B cell (primary cell): ENCODE measurements at regions not wholly inside any gene's neighbourhood (a gene's known extent, or its start where the extent isn't known, plus 50 kb on each side); places are given as distances from the start of the nearest gene placed in this dataset.

Experiments used
- ATAC-seq: fragments of 200-7000 bp; cut with Tn5 transposase; one replicate; pipeline ENCODE4 v1.10.0; 2021; ENCODE audit warnings: low read depth, mild to moderate bottlenecking, moderate number of reproducible peaks, moderate library complexity
- CTCF ChIA-PET: fragments of 350-600 bp; sonication (Branson Sonifier 250); formaldehyde crosslinking; loops from one replicate; lab custom pipeline; 2021; ENCODE audit warnings: antibody characterized with exemption, inconsistent platforms; lab: Charles Lee
- POLR2A ChIA-PET: fragments of 350-600 bp; sonication (Branson Sonifier 250); formaldehyde crosslinking; loops from one replicate; lab custom pipeline; 2021; ENCODE audit warnings: antibody characterized with exemption; lab: Charles Lee
- DNase-seq: peaks from one replicate; pipeline ENCODE4 v3.0.0; 2013
- H2AFZ ChIP-seq: 2 replicates; pipeline ENCODE4 v1.6.1; 2012; ENCODE audit warnings: mild to moderate bottlenecking, low read depth, low read length; ENCODE audit not compliant: insufficient read depth, poor library complexity, severe bottlenecking
- H3K27ac ChIP-seq, 2 donors: 1 replicate in 1 of 2; 2 replicates in 1 of 2; pipeline ENCODE4 v1.5.1; 2012 to 2013; ENCODE audit warnings: low read length in 2 of 2, mild to moderate bottlenecking in 2 of 2, moderate library complexity in 1 of 2
- H3K27me3 ChIP-seq, 4 experiments: fragments of 200-600 bp in 1 of 4; sonication (generic) in 1 of 4; replicated peaks in 1 of 4; 1 replicate in 2 of 4; 2 replicates in 2 of 4; pipeline versions ENCODE4 v1.6.1 to v1.7.0; 2013 to 2016; ENCODE audit warnings: low read length in 3 of 4, mild to moderate bottlenecking in 2 of 4, mixed read lengths in 1 of 4, moderate library complexity in 1 of 4; ENCODE audit not compliant: insufficient read depth in 4 of 4, control insufficient read depth in 3 of 4; ENCODE audit errors: control extremely low read depth in 1 of 4
- H3K36me3 ChIP-seq, 2 experiments: replicated peaks in 1 of 2; 1 replicate in 1 of 2; 2 replicates in 1 of 2; pipeline versions ENCODE4 v1.6.1 to v1.7.1; 2013; ENCODE audit warnings: low read length in 1 of 2; ENCODE audit not compliant: insufficient read depth in 2 of 2, control insufficient read depth in 1 of 2; ENCODE audit errors: control extremely low read depth in 1 of 2, extremely low read depth in 1 of 2
- H3K4me1 ChIP-seq, 2 donors: fragments of 200-600 bp in 1 of 2; sonication (generic) in 1 of 2; 1 replicate in 1 of 2; 2 replicates in 1 of 2; pipeline versions ENCODE4 v1.5.1 to v1.6.1; 2013 to 2017; ENCODE audit warnings: low read length in 2 of 2; ENCODE audit not compliant: control insufficient read depth in 2 of 2, insufficient read depth in 2 of 2
- H3K4me2 ChIP-seq: replicated peaks from 2 replicates; pipeline ENCODE3; 2012; ENCODE audit warnings: mild to moderate bottlenecking, low read depth, low read length; ENCODE audit not compliant: poor library complexity, severe bottlenecking
- H3K4me3 ChIP-seq, 5 experiments: fragments of 200-600 bp in 1 of 5; sonication (generic) in 1 of 5; 1 replicate in 3 of 5; 2 replicates in 2 of 5; pipeline versions ENCODE4 v1.5.1 to v1.7.0; 2011 to 2016; ENCODE audit warnings: low read length in 4 of 5, mild to moderate bottlenecking in 4 of 5, low read depth in 2 of 5, control low read depth in 1 of 5, moderate library complexity in 1 of 5; ENCODE audit not compliant: insufficient read depth in 1 of 5; ENCODE audit errors: control extremely low read depth in 1 of 5, extremely low read depth in 1 of 5
- H3K79me2 ChIP-seq: fragments of 200-600 bp; sonication (generic); one replicate; pipeline ENCODE4 v1.6.0; 2016; ENCODE audit warnings: low read length; ENCODE audit not compliant: control insufficient read depth, insufficient read depth
- H3K9ac ChIP-seq: fragments of 200-600 bp; sonication (generic); 2 replicates; pipeline ENCODE4 v1.6.1; 2017; ENCODE audit warnings: mild to moderate bottlenecking, low read length, moderate library complexity
- H3K9me3 ChIP-seq, 3 donors: one replicate each; pipeline versions ENCODE4 v1.6.1 to v1.7.1; 2013; ENCODE audit warnings: low read length in 2 of 3; ENCODE audit not compliant: control insufficient read depth in 2 of 3, insufficient read depth in 1 of 3; ENCODE audit errors: control extremely low read depth in 1 of 3
- H4K20me1 ChIP-seq: 2 replicates; pipeline ENCODE4 v1.6.0; 2012; ENCODE audit warnings: mild to moderate bottlenecking, low read length; ENCODE audit not compliant: insufficient read depth, control insufficient read depth, poor library complexity, severe bottlenecking
- H3K27ac Mint-ChIP-seq: one replicate; pipeline ENCODE4 v1.8.0; 2021; ENCODE audit warnings: mixed read lengths
- H3K27me3 Mint-ChIP-seq: one replicate; pipeline ENCODE4 v1.8.0; 2021; ENCODE audit warnings: mixed read lengths
- H3K4me1 Mint-ChIP-seq: one replicate; pipeline ENCODE4 v1.8.0; 2021; ENCODE audit warnings: mixed read lengths
- H3K4me3 Mint-ChIP-seq: one replicate; pipeline ENCODE4 v1.8.0; 2021; ENCODE audit warnings: mixed read lengths
- H3K9me3 Mint-ChIP-seq: one replicate; pipeline ENCODE4 v1.8.0; 2022; ENCODE audit warnings: mixed read lengths; ENCODE audit not compliant: insufficient read depth
- EZH2 ChIP-seq: IDR thresholded peaks from 2 replicates; pipeline ENCODE4 v1.6.1; 2012; ENCODE audit warnings: borderline replicate concordance, low read depth, mild to moderate bottlenecking, moderate library complexity, low read length; ENCODE audit not compliant: insufficient read depth, poor library complexity, severe bottlenecking
- WGBS: methylation state at CpG from one replicate; pipeline ENCODE4 v1.1.5; 2013; ENCODE audit warnings: missing lambda C conversion rate; ENCODE audit not compliant: insufficient coverage; 5-methylcytosine and 5-hydroxymethylcytosine counted together
- intact Hi-C: fragments of 100-400 bp; cut with micrococcal nuclease; formaldehyde crosslinking; loops from one replicate; pipeline ENCODE4 v1.10.0; 2022
- TF ChIP-seq, protein P1 (sequence below): fragments of 200-600 bp; IDR thresholded peaks from one replicate; pipeline ENCODE4 v1.8.0; 2022; ENCODE audit warnings: antibody characterized with exemption, mild to moderate bottlenecking

DNA sequence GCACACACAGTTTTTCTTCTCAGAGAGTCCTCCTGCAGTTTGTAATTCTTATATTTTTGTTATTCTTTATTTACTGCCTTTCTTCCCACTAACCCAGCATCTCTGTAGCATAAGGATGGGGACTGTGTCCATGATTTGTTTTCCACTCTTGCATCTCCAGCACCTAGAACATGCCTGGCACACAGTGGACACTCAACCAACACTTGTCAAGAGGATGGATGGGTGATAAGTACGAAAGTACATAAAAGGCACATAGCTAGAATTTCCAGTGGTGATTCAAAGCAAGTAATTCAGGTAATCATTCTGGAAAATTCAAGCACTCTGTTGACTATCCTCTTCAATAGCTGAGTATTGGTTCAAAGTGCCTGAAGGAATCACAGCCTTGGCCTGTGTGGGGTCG is 60.2 kb upstream of the TRIO start:
- no peaks in the 10 kb centered on the region for H3K4me1 Mint-ChIP-seq
- Histone ChIP-seq H3K4me3 (no peak overlapping the region), H3K36me3 (no peaks in the 10 kb centered on the region), H3K27me3 (peaks cover 0 to 10% (median 4%) of the 10 kb centered on the region in 4 experiments), H4K20me1 (no peaks in the 10 kb centered on the region), H3K27ac (no peak overlapping the region), H3K9me3 (no peaks in the 10 kb centered on the region), H3K79me2 (no peaks in the 10 kb centered on the region), H3K4me1 (no peaks in the 10 kb centered on the region), H3K9ac (no peak overlapping the region), H2AFZ (no peak overlapping the region), H3K4me2 (no peak overlapping the region)
- no peak overlapping the region for H3K27ac Mint-ChIP-seq
- ChIA-PET CTCF (no interaction called here), POLR2A (no interaction called here)
- no peak overlapping the region for H3K4me3 Mint-ChIP-seq
- no peak for TF ChIP-seq EZH2
- TF ChIP-seq, protein P1, sequence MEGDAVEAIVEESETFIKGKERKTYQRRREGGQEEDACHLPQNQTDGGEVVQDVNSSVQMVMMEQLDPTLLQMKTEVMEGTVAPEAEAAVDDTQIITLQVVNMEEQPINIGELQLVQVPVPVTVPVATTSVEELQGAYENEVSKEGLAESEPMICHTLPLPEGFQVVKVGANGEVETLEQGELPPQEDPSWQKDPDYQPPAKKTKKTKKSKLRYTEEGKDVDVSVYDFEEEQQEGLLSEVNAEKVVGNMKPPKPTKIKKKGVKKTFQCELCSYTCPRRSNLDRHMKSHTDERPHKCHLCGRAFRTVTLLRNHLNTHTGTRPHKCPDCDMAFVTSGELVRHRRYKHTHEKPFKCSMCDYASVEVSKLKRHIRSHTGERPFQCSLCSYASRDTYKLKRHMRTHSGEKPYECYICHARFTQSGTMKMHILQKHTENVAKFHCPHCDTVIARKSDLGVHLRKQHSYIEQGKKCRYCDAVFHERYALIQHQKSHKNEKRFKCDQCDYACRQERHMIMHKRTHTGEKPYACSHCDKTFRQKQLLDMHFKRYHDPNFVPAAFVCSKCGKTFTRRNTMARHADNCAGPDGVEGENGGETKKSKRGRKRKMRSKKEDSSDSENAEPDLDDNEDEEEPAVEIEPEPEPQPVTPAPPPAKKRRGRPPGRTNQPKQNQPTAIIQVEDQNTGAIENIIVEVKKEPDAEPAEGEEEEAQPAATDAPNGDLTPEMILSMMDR, result no peak
- DNase-seq, result no peak
- WGBS, result 100% methylated on average over 1 of the region's 2 CpGs
- ATAC-seq, result no peak
- no peaks in the 10 kb centered on the region for H3K9me3 Mint-ChIP-seq
- intact Hi-C loops, result no loop called here
- H3K27me3 Mint-ChIP-seq, result peaks cover 14% of the 10 kb centered on the region

DNA sequence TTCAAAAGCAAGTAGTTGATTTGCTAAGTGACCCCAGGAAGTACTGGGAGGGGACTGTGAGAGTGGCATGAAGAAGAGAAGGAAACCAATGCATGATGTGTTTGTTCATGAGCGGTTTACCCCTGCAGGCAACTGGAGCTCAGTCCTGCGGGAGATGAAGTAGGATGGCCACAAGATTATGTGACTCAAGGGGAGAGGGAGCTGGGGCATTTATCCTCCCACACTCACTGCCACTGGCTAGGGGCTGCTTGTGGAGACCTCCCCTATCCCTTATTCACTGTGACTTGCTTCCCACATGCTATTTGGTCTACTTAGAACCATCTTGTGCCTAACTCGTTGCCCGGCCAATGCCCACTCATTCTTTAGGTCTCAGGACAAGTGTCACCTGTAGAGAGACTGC is 60.6 kb upstream of the TRIO start:
- H3K9me3 Mint-ChIP-seq, result no peaks in the 10 kb centered on the region
- Histone ChIP-seq H4K20me1 (no peaks in the 10 kb centered on the region), H3K4me2 (no peak overlapping the region), H3K27me3 (peaks cover 0 to 12% (median 4%) of the 10 kb centered on the region in 4 experiments), H3K27ac (no peak overlapping the region), H3K79me2 (no peaks in the 10 kb centered on the region), H3K36me3 (no peaks in the 10 kb centered on the region), H2AFZ (no peak overlapping the region), H3K4me3 (no peak overlapping the region), H3K4me1 (no peaks in the 10 kb centered on the region), H3K9ac (no peak overlapping the region), H3K9me3 (no peaks in the 10 kb centered on the region)
- ChIA-PET CTCF (no interaction called here), POLR2A (interaction anchor here (0.6 kb wide), 1 partner anchor 276 kb away, joined by 3 read pairs; no protein-coding TSS in a partner anchor)
- ATAC-seq, result no peak
- TF ChIP-seq, protein P1, result no peak
- TF ChIP-seq EZH2, result no peak
- DNase-seq, result no peak
- peaks cover 14% of the 10 kb centered on the region for H3K27me3 Mint-ChIP-seq
- no peak overlapping the region for H3K27ac Mint-ChIP-seq
- H3K4me3 Mint-ChIP-seq, result no peak overlapping the region
- no peaks in the 10 kb centered on the region for H3K4me1 Mint-ChIP-seq
- 45% methylated on average over 2 of the region's 4 CpGs for WGBS
- intact Hi-C loops, result no loop called here
